Body of pancreas (tissue), 4 donors: ENCODE measurements at regions not wholly inside any gene's neighbourhood (a gene's known extent, or its start where the extent isn't known, plus 50 kb on each side); places are given as distances from the start of the nearest gene placed in this dataset.
A peak's percentile ranks its signal among the peaks of the same experiment; 100 is the strongest.

Experiments
- ATAC-seq: fragments of 150-250 bp; one replicate; pipeline ENCODE4 v1.9.1; 2016
- DNase-seq, 4 donors: peaks; one replicate each; pipeline ENCODE4 v3.0.0-alpha.2; 2019
- H3K27ac ChIP-seq, 4 donors: fragments of 200-600 bp; sonication (generic); 1 replicate in 3 of 4; 2 replicates in 1 of 4; pipeline versions ENCODE4 v1.5.1 to v1.6.1; 2016 to 2019; ENCODE audit warnings: mild to moderate bottlenecking in 1 of 4, mixed read lengths in 1 of 4, moderate library complexity in 1 of 4
- H3K27me3 ChIP-seq, 2 donors: fragments of 200-600 bp; sonication (generic); one replicate each; pipeline ENCODE4 v1.6.0; 2016; ENCODE audit warnings: mild to moderate bottlenecking in 1 of 2
- H3K36me3 ChIP-seq, 2 donors: fragments of 200-600 bp; sonication (generic); replicated peaks in 1 of 2; 2 replicates each; pipeline ENCODE4 v1.5.1; 2016; ENCODE audit warnings: low read depth in 2 of 2; ENCODE audit not compliant: insufficient read depth in 1 of 2
- H3K4me1 ChIP-seq: fragments of 200-600 bp; sonication (generic); one replicate; pipeline ENCODE4 v1.6.0; 2016
- H3K4me3 ChIP-seq, 2 donors: fragments of 200-600 bp; sonication (generic); 1 replicate in 1 of 2; 2 replicates in 1 of 2; pipeline ENCODE4 v1.5.1; 2016 to 2019
- H3K9me3 ChIP-seq, 3 donors: fragments of 200-600 bp; sonication (generic); 1 replicate in 2 of 3; 2 replicates in 1 of 3; pipeline ENCODE4 v1.5.1; 2016
- CTCF ChIP-seq, 7 experiments: fragments of 450-650 bp in 4 of 7; fragments of 200-600 bp in 3 of 7; sonication (generic) in 3 of 7; IDR thresholded peaks; one replicate each; pipeline ENCODE4 v1.5.1; 2016 to 2019; ENCODE audit warnings: antibody characterized with exemption in 7 of 7
- POLR2A ChIP-seq, 3 donors: fragments of 450-650 bp; IDR thresholded peaks; one replicate each; pipeline ENCODE4 v1.6.1; 2016; ENCODE audit warnings: antibody characterized with exemption in 3 of 3, mild to moderate bottlenecking in 2 of 3
- WGBS, 2 donors: methylation state at CpG; one replicate each; pipeline ENCODE4 v1.1.5; 2017; 5-methylcytosine and 5-hydroxymethylcytosine counted together
- intact Hi-C: fragments of 100-400 bp; cut with DNase I; formaldehyde crosslinking; loops from one replicate; pipeline ENCODE4 v1.15.1; 2023

GRCh38 chr2:225170162-225170561 lies 127.9 kb upstream of the DOCK10 start:
- WGBS, 2 donors = 83 to 100% methylated on average over 1 of the region's 1 CpG
- intact Hi-C loops = no loop called here
- no peaks in the 10 kb centered on the region for H3K36me3 ChIP-seq
- H3K27me3 ChIP-seq = no peaks in the 10 kb centered on the region
- DNase-seq (no peak), ATAC-seq (no peak)
- no peak overlapping the region for H3K4me3 ChIP-seq
- no peaks in the 10 kb centered on the region for H3K4me1 ChIP-seq
- TF ChIP-seq POLR2A (IDR thresholded peaks at IDR 0.05) (no peak), CTCF (IDR thresholded peaks at IDR 0.05) (no peak)
- H3K27ac ChIP-seq = no peak overlapping the region
- H3K9me3 ChIP-seq = no peaks in the 10 kb centered on the region

GRCh38 chr2:225169396-225169795 lies 127.1 kb upstream of the DOCK10 start:
- DNase-seq (no peak), ATAC-seq (no peak)
- H3K4me3 ChIP-seq = no peak overlapping the region
- WGBS, 2 donors = 74 to 82% methylated on average over 4 of the region's 4 CpGs
- no peak overlapping the region for H3K27ac ChIP-seq
- no peak for TF ChIP-seq CTCF (IDR thresholded peaks at IDR 0.05)
- no peak for TF ChIP-seq POLR2A (IDR thresholded peaks at IDR 0.05)
- intact Hi-C loops = no loop called here
- no peaks in the 10 kb centered on the region for H3K27me3 ChIP-seq
- H3K9me3 ChIP-seq = no peaks in the 10 kb centered on the region
- H3K4me1 ChIP-seq = no peaks in the 10 kb centered on the region
- H3K36me3 ChIP-seq = no peaks in the 10 kb centered on the region

GRCh38 chr2:225165052-225165451 lies 122.8 kb upstream of the DOCK10 start:
- Histone ChIP-seq H3K36me3 (no peaks in the 10 kb centered on the region), H3K27me3 (no peaks in the 10 kb centered on the region), H3K9me3 (no peaks in the 10 kb centered on the region), H3K4me3 (no peak overlapping the region), H3K4me1 (no peaks in the 10 kb centered on the region), H3K27ac (no peak overlapping the region)
- DNase-seq = no peak
- intact Hi-C loops = no loop called here
- no peak for TF ChIP-seq CTCF (IDR thresholded peaks at IDR 0.05)
- WGBS, 2 donors = 65 to 67% methylated on average over 2 of the region's 2 CpGs
- no peak for ATAC-seq

GRCh38 chr2:225164401-225165050 lies 122.3 kb upstream of the DOCK10 start:
- no peak for ATAC-seq
- TF ChIP-seq POLR2A (IDR thresholded peaks at IDR 0.05) = no peak
- no peak for TF ChIP-seq CTCF (IDR thresholded peaks at IDR 0.05)
- 53 to 74% methylated on average over 11 of the region's 11 CpGs for WGBS, 2 donors

GRCh38 chr2:225158360-225158759 lies 116.1 kb upstream of the DOCK10 start:
- no peak overlapping the region for H3K27ac ChIP-seq
- DNase-seq (no peak), ATAC-seq (no peak)
- H3K27me3 ChIP-seq = no peaks in the 10 kb centered on the region
- no peaks in the 10 kb centered on the region for H3K36me3 ChIP-seq
- TF ChIP-seq CTCF (IDR thresholded peaks at IDR 0.05) = no peak
- TF ChIP-seq POLR2A (IDR thresholded peaks at IDR 0.05) = no peak
- no peaks in the 10 kb centered on the region for H3K9me3 ChIP-seq
- no peak overlapping the region for H3K4me3 ChIP-seq
- intact Hi-C loops = no loop called here
- H3K4me1 ChIP-seq = peaks cover 7% of the 10 kb centered on the region

More at GRCh38 chr2:225164401-225165050, 122.3 kb upstream of the DOCK10 start:
- H3K4me1 ChIP-seq = no peaks in the 10 kb centered on the region
- H3K36me3 ChIP-seq = no peaks in the 10 kb centered on the region
- no peak overlapping the region for H3K4me3 ChIP-seq
- intact Hi-C loops = no loop called here
- no peak overlapping the region for H3K27ac ChIP-seq
- no peaks in the 10 kb centered on the region for H3K9me3 ChIP-seq
- H3K27me3 ChIP-seq = no peaks in the 10 kb centered on the region
- peak in 1 of 4 donors; percentile 7 for DNase-seq
